ENCODE measurements at regions not wholly inside any gene's neighbourhood (a gene's known extent, or its start where the extent isn't known, plus 50 kb on each side); places are given as distances from the start of the nearest gene placed in this dataset.

DNA sequence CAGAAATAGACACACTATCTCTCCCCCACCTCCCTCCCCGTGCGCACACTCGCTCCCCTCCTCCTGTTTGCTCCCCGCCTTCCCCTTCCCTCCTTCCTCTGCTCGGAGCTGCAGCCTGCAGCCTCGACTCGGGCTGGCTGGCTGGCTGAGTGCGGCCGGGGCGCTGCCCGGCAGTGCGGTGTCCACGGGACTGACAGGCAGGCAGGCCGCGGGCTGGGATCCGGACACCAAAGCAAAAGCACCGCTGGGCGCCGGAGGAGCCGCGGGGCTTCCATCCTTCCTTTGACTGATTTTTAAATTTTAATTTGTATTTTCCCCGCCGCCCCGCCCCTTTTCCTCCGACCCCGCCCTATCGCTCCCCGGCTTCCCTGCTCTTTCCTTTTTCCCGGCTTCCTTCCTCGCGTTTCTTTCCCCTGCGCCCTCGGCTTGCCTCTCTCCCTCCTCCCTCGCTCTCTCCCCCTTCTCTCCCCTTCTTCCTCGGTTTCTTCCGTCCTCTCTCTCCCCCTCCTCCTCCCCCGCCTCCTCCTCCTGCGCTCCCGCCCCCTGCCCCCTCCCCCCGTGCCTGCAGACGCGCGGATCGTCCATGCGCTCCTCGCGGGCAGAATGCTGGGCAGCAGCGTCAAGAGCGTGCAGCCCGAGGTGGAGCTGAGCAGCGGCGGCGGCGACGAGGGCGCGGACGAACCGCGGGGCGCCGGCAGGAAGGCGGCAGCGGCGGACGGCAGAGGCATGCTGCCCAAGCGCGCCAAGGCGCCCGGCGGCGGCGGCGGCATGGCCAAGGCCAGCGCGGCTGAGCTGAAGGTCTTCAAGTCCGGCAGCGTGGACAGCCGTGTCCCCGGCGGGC lies 109.4 kb downstream of the NAV1 start:
- Histone ChIP-seq H4K20me1 (replicated peaks; ENCODE audit: insufficient read depth) (peaks cover 12% of the 10 kb centered on the region; the same call in 1 of the 2 replicates), H3F3A (replicated peaks; ENCODE audit: low read depth) (no peaks in the 10 kb centered on the region), H3K79me2 (replicated peaks; ENCODE audit: insufficient read depth) (peaks cover 18% of the 10 kb centered on the region), H3K27me3 (ENCODE audit: insufficient read depth) (peaks cover 44% of the 10 kb centered on the region), H3K36me3 (ENCODE audit: insufficient read depth) (no peaks in the 10 kb centered on the region), H3K27ac (ENCODE audit: low read depth) (no peak overlapping the region), H3K4me3 (peak overlapping the region; percentile 97), H2AFZ (peak overlapping the region; percentile 90), H3K4me1 (ENCODE audit: insufficient read depth) (peaks cover 29% of the 10 kb centered on the region), H3K9me2 (ENCODE audit: insufficient read depth) (no peaks in the 10 kb centered on the region), H3K4me2 (peak overlapping the region; percentile 99)
- Mint-ChIP-seq H3K9me3 (no peaks in the 10 kb centered on the region), H3K27ac (no peak overlapping the region), H3K4me3 (peak overlapping the region; percentile 92), H3K27me3 (ENCODE audit: insufficient read depth, low read depth, poor library complexity) (peaks cover 28% of the 10 kb centered on the region), H3K4me1 (peaks cover 44% of the 10 kb centered on the region), H3K36me3 (ENCODE audit: low read depth) (no peaks in the 10 kb centered on the region; the same call in 1 of the 3 replicates)
- TF ChIP-seq, protein P1, sequence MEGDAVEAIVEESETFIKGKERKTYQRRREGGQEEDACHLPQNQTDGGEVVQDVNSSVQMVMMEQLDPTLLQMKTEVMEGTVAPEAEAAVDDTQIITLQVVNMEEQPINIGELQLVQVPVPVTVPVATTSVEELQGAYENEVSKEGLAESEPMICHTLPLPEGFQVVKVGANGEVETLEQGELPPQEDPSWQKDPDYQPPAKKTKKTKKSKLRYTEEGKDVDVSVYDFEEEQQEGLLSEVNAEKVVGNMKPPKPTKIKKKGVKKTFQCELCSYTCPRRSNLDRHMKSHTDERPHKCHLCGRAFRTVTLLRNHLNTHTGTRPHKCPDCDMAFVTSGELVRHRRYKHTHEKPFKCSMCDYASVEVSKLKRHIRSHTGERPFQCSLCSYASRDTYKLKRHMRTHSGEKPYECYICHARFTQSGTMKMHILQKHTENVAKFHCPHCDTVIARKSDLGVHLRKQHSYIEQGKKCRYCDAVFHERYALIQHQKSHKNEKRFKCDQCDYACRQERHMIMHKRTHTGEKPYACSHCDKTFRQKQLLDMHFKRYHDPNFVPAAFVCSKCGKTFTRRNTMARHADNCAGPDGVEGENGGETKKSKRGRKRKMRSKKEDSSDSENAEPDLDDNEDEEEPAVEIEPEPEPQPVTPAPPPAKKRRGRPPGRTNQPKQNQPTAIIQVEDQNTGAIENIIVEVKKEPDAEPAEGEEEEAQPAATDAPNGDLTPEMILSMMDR (conservative IDR thresholded peaks at IDR 0.05; ENCODE audit: low read depth in 2 of 2), result no peak
- TF ChIP-seq, protein P2, sequence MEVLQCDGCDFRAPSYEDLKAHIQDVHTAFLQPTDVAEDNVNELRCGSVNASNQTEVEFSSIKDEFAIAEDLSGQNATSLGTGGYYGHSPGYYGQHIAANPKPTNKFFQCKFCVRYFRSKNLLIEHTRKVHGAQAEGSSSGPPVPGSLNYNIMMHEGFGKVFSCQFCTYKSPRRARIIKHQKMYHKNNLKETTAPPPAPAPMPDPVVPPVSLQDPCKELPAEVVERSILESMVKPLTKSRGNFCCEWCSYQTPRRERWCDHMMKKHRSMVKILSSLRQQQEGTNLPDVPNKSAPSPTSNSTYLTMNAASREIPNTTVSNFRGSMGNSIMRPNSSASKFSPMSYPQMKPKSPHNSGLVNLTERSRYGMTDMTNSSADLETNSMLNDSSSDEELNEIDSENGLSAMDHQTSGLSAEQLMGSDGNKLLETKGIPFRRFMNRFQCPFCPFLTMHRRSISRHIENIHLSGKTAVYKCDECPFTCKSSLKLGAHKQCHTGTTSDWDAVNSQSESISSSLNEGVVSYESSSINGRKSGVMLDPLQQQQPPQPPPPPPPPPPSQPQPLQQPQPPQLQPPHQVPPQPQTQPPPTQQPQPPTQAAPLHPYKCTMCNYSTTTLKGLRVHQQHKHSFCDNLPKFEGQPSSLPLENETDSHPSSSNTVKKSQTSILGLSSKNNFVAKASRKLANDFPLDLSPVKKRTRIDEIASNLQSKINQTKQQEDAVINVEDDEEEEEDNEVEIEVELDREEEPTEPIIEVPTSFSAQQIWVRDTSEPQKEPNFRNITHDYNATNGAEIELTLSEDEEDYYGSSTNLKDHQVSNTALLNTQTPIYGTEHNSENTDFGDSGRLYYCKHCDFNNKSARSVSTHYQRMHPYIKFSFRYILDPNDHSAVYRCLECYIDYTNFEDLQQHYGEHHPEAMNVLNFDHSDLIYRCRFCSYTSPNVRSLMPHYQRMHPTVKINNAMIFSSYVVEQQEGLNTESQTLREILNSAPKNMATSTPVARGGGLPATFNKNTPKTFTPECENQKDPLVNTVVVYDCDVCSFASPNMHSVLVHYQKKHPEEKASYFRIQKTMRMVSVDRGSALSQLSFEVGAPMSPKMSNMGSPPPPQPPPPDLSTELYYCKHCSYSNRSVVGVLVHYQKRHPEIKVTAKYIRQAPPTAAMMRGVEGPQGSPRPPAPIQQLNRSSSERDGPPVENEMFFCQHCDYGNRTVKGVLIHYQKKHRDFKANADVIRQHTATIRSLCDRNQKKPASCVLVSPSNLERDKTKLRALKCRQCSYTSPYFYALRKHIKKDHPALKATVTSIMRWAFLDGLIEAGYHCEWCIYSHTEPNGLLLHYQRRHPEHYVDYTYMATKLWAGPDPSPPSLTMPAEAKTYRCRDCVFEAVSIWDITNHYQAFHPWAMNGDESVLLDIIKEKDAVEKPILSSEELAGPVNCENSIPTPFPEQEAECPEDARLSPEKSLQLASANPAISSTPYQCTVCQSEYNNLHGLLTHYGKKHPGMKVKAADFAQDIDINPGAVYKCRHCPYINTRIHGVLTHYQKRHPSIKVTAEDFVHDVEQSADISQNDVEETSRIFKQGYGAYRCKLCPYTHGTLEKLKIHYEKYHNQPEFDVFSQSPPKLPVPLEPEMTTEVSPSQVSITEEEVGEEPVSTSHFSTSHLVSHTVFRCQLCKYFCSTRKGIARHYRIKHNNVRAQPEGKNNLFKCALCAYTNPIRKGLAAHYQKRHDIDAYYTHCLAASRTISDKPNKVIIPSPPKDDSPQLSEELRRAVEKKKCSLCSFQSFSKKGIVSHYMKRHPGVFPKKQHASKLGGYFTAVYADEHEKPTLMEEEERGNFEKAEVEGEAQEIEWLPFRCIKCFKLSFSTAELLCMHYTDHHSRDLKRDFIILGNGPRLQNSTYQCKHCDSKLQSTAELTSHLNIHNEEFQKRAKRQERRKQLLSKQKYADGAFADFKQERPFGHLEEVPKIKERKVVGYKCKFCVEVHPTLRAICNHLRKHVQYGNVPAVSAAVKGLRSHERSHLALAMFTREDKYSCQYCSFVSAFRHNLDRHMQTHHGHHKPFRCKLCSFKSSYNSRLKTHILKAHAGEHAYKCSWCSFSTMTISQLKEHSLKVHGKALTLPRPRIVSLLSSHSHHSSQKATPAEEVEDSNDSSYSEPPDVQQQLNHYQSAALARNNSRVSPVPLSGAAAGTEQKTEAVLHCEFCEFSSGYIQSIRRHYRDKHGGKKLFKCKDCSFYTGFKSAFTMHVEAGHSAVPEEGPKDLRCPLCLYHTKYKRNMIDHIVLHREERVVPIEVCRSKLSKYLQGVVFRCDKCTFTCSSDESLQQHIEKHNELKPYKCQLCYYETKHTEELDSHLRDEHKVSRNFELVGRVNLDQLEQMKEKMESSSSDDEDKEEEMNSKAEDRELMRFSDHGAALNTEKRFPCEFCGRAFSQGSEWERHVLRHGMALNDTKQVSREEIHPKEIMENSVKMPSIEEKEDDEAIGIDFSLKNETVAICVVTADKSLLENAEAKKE (CRISPR knock-in tag; IDR thresholded peaks at IDR 0.05), result no peak
- TF ChIP-seq JUNB (IDR thresholded peaks at IDR 0.05; ENCODE audit: unreplicated experiment) (no peak), POLR2AphosphoS5 (IDR thresholded peaks at IDR 0.05; ENCODE audit: low read depth) (peak; percentile 55; the same call in 1 of the 2 replicates), ZNF114 (CRISPR knock-in tag; IDR thresholded peaks at IDR 0.05) (no peak), CREB1 (CRISPR knock-in tag; IDR thresholded peaks at IDR 0.05; ENCODE audit: low read depth) (no peak)
- TF ChIP-seq, protein P3, sequence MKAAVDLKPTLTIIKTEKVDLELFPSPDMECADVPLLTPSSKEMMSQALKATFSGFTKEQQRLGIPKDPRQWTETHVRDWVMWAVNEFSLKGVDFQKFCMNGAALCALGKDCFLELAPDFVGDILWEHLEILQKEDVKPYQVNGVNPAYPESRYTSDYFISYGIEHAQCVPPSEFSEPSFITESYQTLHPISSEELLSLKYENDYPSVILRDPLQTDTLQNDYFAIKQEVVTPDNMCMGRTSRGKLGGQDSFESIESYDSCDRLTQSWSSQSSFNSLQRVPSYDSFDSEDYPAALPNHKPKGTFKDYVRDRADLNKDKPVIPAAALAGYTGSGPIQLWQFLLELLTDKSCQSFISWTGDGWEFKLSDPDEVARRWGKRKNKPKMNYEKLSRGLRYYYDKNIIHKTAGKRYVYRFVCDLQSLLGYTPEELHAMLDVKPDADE (IDR thresholded peaks at IDR 0.05), result no peak
- DNase-seq (ENCODE audit: low spot score) (peak; percentile 72), ATAC-seq (peak; percentile 21)
